ENCODE measurements at regions not wholly inside any gene's neighbourhood (a gene's known extent, or its start where the extent isn't known, plus 50 kb on each side); places are given as distances from the start of the nearest gene placed in this dataset.
A peak's percentile ranks its signal among the peaks of the same experiment; 100 is the strongest.
"Not testable (repeated sequence)": the region's sequence is repeated elsewhere in the genome, so short reads cannot be mapped to it uniquely, and the experiment has no call there.

DNA sequence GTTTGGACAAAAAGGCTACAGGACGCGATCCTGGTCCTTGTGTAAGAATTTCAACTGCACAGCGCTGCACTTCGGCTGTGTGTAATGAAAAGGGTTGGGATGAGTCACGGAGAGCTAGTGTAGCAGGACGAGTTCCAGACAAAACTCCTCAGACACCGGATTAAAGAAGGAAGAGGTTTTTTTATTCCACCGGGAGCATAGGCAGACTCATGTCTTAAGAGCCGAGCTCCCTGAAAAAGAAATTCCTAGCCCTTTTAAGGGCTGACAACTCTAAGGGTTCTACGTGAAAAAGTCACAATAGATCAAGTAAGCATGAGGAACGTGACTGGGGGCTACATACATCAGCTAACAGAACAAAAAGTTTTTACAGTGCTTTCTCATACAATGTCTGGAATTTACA lies 54.8 kb upstream of the FAM90A1 start:
- not testable (repeated sequence) for DNase-seq (ENCODE audit: low read depth)

DNA sequence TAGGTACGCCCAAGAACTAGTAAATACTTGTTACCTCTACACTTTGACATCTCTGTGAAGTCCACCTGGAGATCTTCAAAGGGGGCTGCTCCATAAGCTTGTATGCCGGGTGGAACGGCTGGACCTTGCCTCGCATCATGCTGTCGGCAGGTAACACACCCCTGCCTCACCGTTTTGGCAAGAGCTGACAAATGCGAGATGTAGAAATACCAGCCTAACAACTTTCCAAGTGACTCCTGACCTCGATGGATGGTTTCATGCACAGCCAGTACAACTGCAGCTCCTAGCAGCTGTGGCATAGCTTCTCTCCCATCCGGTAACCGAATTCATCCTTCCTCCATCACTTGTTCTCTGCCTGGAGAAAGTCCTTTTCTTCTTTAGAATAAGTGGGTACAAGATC lies 58.3 kb upstream of the FAM90A1 start:
- not testable (repeated sequence) for DNase-seq (ENCODE audit: low read depth)

DNA sequence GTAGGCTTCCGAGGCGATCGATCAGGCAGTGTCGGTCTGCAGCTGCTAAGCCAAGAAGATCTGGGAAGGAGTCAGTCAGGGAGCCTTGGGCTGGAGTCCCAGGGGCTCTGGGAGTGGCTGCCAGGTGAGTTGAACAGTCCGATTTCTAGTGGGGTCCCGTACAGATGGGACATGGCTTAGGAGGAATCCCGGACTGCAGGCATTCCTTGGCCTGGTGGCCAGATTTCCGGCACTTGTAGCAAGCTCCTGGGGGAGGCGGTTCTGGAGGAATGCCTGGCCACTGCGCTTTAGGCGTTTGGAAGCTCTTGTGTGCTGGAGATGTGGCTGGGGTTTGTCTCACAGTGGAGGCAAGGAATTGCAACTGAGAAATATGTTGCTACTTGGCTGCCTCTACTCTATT lies 64.3 kb upstream of the FAM90A1 start:
- DNase-seq (ENCODE audit: low read depth): not testable (repeated sequence)

DNA sequence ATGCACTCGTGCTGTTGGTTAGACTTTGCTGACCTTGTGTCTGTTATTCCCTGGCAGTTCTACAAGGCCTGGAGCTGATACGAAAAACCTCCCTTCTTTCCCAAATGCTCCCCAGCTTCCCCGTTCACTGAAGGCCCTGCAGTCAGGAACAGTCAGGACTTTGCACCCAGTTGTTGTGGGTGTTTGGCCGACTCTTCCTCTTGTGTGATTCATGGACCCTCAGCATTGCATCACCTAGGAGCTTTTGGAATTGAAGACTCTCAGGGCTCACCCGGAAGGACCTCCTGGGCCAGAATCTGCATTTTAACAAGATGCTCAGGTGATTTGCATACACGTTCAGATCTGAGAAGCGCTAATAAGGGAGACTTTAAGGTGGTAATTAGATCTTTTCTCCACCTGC lies 67.2 kb upstream of the FAM90A1 start:
- not testable (repeated sequence) for DNase-seq (ENCODE audit: low read depth)

DNA sequence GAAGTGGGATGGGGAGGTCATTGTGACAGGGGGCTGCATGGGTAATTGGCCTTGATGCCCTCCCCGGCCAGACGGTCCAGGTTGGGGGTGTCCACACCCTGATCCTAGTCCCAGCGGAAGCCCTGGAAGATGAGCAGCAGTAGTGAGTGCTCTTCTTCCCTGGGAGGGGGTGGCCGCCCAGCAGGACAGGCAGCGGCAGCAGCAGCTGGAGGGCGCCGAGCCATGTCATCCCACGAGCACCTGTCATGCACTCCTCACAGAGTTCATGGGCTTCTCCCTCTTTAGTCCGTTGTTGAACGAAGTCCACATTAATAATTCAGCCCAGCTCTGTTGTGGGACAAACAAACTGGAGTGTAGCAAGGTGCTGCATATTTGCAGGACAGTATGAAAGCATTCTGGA lies 81.2 kb upstream of the FAM90A1 start:
- not testable (repeated sequence) for DNase-seq (ENCODE audit: low read depth)

DNA sequence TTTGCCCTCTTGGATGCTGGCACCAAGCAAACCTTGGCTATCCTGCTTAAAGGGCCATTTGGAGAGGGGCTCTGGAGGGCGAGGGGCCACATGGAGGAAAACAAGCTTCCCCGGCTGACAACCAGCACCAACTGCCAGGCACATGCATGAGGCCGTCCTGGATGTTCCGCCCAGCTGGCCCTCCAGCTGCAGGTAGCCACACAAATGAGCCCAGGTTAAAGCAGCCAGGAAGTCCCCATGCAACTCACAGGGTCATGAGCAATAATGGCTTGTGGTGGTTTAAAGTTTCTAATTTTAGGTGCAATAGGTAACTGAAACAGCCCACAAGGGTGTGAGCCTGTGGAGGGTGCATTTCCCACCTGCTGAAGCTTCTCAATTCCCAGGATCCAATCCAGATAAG lies 88.6 kb upstream of the FAM90A1 start:
- DNase-seq (ENCODE audit: low read depth): not testable (repeated sequence)

DNA sequence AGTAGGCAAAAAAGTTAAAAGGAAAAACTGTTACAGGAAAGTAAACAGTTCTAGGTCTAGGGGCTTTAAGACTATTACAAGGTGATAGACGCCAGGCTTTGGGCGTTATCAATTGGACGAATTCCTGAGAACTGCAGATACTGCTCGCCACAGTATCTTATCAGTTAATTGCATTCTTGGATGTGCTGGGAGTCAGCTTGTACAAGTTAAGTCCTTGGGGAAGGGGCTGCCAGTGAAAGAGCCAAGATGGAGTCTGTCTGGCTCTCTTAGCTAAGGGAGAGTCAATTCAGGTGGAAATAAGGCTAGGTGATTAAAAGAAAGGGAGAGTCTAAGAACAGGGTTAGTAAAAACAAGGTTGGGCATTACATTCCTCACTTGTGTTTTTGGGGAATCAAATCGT lies 90.3 kb upstream of the FAM90A1 start:
- DNase-seq (ENCODE audit: low read depth): not testable (repeated sequence)

DNA sequence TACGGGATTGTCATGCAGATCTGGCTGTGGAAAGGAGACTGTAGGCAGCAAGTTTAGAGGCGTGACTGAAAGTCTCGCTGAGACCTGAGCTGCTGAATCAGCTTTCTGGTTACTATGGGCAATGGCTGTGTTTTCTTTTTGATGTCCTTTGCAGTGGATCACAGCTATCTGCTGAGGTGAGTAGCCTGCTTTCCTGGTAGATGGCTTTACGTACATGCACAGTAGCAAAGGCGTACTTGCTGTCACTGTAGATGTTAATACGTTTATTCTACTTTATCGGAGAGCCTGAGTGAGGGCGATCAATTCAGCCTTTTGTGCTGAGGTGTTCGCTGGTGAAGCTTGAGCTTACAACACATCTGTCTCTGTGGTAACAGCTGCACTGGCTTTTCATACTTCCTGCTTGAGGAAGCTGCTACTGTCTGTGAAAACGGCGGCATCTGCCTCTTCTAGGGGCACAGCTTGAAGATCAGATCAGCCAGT lies 92.9 kb upstream of the FAM90A1 start:
- peak; percentile 14 for DNase-seq (ENCODE audit: low read depth)

DNA sequence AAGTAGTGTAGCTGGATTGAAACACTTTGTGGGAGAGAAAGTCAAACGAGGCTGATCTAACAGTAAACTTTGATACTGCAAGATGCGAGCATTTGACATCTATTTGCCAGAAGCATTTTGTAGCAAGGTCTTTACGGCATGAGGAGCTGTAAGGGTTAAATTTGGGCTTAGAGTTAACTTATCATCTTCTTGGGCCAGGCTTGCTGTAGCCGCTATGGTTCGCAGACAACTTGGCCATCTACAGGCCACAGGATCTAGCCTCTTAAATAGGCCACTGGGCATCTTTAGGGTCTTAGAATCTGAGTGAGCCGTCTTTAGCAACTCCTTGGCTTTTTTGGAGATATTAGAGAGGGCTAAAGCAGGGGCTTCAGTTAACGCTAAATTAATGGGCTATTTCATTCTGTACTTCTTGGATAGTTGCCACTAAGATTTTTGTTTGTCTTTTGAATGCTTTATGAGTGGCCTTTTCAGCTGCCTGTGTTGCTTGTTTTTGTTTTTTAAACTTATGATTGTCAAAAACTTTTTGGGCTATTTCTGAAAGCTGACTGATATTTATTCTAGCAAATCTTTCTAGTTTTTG lies 93.5 kb upstream of the FAM90A1 start:
- not testable (repeated sequence) for DNase-seq (ENCODE audit: low read depth)

DNA sequence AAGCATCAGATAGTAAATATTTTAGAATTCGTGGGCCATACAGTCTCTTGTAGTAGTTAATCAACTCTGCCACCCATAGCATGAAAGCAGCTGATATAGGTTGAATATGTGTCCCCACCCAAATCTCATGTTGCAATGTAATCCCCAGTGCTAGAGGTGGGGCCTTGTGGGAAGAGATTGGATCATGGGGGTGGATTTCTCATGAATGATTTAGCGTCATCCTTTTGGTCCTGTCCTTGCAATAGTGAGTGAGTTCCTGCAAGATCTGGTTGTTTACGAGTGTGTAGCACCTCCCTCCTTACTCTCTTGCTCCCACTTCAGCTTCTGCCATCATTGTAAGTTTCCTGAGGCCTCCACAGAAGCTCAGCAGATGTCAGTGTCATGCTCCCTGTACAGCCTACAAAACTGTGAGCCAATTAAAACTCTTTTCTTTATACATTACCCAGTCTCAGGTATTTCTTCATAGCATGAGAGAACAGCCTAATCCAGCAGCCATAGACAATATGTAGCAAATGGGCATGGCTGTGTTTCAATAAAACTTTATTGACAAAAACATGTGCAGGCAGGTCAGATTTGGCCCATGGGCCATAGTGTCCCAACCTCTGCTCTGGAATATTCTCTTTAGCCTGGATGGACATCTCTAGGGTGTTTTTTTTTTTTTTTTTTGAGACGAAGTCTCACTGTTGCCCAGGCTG lies 97.9 kb upstream of the FAM90A1 start:
- DNase-seq (ENCODE audit: low read depth): not testable (repeated sequence)

DNA sequence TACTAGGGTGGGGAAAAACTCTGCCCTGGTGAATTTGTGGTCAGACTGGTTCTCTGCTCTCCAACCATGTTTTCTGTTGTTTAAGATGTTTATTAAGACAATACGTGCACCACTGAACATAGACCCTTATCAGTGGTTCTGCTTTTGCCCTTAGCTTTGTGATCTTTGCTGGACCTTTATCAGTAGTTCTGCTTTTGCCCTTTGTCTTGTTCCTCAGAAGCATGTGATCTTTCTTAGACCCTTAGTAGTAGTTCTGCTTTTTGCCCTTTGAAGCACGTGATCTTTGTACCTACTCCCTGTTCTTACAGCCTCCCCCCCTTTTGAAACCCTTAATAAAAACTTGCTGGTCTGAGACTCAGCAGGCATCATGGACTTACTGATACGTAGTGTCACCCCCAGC lies 101.4 kb upstream of the FAM90A1 start:
- DNase-seq (ENCODE audit: low read depth): not testable (repeated sequence)

DNA sequence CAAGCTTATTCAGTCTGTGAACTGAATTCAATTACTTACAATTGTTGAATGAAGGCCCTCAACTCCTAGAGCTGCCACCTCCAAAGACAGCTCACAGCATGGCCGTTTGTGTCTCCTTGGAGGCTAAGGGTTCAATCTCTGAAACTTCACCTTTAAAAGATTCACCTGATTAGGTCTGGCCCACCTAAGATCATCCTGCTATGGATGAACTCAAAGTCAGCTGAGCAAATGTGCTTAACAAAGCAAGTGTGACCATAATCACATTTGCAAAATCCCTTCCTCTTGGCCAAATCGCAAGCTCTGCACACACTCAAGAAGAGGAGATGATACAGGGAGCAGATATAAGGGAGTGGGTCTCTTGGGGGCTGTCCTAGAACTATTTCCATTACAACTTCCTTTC lies 105.0 kb upstream of the FAM90A1 start:
- DNase-seq (ENCODE audit: low read depth): not testable (repeated sequence)

DNA sequence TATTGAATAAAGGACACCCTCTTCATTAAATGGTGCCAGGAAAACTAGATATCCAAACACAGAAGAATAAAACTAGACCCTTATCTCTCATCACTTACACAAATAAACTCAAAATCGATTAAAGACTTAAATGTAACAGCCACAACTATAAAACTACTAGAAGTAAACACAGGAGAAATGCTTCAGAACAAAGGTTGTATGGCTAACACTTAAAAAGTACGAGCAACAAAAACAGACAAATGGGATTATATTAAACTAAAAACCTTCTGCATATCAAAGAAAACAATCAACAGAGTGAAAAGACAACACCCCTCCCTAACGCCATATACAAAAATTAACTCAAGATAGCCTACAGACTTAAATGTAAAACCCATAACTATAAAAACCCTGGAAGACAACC lies 104.7 kb upstream of the CLEC6A start:
- not testable (repeated sequence) for DNase-seq (ENCODE audit: low read depth)

DNA sequence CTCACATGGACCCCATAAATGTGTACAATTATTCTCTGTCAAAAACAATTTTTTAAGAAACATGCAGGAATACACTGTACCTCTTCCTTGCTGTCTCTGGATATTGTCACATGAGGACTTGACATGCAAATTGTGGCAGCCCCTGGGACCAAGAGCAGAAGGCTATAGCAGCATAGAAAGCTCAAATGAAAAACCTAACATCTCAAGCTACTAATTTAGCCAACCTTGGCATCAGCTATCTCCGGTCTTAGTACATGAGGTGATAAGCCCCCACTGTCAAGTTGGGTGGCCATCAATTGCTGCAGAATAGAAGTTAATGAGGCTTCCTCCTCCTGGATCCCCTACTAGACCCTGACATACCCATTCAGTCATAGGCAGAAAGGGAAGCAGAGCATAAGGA lies 101.0 kb upstream of the CLEC6A start:
- not testable (repeated sequence) for DNase-seq (ENCODE audit: low read depth)

DNA sequence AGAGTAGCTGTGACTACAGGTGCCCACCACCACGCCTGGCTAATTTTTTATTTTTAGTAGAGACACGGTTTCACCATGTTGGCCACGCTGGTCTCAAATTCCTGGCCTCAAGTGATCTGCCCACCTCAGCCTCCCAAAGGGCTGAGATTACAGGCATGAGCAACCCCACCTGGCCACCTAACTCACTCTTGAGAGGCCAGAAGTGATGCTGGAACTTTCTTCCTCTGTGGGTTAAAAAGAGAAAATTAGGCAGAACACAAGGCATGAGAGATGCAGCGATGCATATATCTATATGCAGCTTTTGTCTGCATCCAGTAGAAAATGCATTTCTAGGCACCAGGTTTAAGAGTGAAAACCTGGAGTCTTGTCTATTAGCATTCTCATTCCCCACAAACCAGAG lies 100.2 kb upstream of the CLEC6A start:
- DNase-seq (ENCODE audit: low read depth): not testable (repeated sequence)

DNA sequence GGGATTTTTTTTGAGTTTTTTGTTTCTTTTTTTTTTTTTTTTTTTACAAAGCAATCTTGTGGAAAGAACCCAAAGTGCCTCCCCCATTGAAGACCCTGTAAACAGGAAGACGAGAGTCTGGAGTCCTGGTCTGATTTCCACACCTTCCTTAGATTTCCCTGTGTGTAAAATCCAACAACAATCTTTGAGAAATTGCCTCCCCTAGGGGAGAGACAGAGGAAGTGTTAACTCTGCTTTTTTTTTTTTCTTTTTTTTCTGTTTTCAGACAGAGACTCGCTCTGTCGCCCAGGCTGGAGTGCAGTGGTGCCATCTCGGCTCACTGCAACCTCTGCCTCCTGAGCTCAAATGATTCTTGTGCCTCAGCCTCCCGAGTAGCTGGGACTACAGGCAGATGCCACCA lies 82.0 kb upstream of the CLEC6A start:
- DNase-seq (ENCODE audit: low read depth): not testable (repeated sequence)

DNA sequence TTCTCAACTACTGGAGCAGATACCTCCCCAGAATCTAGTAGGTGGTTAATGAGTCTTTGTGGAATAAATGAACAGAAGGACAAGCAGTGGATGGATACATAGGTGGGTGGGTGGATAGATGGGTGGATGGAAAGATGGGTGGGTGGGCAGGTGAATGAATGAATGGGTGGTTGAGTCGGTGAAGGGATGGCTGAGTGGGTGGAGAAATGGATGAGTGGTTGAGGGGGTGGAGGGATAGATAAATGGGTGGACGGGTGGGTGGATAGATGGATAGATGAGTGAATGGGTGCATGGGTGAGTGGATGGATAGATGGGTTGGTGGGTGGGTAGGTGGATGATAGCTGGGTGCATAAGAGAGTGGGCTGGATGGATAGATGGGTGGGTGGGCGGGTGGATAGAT lies 80.6 kb upstream of the CLEC6A start:
- not testable (repeated sequence) for DNase-seq (ENCODE audit: low read depth)

DNA sequence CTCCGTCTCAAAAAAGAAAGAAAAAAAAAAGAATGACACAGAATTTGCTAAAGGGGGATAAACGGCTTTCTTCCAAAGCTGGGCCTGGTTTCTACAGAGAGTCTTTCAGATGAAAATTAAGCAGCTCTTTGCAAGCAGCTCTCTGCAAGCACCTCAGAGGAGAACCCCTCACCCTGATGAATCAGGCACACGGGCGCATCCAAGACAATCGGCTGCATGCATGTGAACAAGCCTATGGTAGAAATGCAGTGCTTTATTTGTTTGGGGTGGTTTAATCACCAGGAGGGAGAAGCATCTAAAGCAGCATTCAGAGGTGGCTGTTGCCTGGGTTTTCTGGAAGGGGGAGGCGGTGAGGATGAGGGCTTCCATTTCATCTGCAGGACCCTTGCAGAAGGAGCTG lies 78.0 kb upstream of the CLEC6A start:
- DNase-seq (ENCODE audit: low read depth): not testable (repeated sequence)

DNA sequence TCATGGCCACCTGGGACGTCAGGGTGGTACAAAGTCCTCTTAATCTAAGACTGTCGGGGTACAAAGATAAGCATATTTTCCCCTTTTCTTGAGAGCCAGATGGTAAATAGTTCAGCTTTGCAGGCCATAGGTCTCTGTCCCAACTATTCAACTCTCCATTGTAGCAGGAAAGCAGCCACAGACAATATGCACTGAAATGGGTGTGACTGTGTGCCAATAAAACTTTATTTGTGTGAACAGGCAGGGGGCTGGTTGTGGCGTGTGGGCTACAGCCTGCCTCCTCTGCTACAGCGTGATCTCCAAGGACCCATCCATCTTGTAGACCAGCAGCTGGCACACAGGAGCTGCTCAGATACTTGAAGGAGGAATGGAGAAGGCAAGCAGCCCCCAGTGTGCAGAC lies 73.2 kb upstream of the CLEC6A start:
- not testable (repeated sequence) for DNase-seq (ENCODE audit: low read depth)

DNA sequence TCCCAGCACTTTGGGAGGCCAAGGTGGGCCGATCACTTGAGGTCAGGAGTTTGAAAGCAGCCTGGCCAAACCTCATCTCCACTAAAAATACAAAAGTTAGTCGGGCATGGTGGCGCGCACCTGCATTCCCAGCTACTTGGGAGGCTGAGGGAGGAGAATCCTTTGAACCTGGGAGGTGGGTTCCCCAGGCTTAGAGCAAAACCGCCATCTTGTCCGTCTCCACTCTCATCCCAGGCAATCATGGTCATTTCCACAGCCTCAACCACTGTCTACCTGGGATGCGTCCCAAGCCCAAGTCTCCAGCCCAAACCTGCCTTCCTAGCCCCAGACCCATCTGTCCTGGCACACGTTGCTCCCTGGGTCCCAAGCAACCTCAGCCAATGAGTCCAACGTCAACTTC lies 71.1 kb upstream of the CLEC6A start:
- not testable (repeated sequence) for DNase-seq (ENCODE audit: low read depth)

DNA sequence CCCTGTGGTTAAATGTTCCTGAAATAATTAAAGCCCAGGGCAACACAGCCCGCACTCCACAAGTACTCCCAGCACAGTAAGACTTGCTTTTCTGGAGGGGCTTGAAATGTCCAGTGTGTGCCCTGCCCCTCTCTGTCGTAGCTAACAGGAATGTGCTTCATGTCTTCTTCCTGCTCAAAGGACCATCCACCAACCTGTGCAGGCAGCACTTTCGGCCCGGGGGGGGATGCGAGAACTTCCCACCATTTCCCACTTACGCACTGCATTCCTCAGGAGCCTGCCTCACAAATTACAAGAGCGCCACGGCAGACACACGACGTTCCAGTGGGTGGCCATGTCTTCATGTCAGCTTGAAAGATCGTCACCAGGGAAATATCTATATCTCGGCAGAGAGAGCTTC lies 70.3 kb upstream of the CLEC6A start:
- DNase-seq (ENCODE audit: low read depth): not testable (repeated sequence)

DNA sequence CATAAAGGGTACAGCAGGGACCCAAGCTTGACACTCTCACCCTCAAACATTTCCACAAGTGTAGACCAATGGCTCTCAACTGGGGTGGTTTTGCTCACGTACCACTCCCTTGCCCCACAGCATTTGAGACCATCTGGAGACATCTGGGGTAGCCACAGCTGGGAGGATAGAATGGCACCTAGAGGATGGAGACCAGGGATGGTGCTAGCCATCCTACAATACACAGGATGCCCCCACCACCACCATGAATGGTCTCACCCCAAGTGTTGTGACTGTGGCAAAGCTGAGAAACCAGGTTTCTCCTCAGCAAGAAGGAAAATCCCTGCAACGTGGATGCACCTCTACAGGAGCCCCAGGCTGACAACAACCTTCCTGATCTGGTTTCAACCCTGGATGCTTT lies 69.1 kb upstream of the CLEC6A start:
- DNase-seq (ENCODE audit: low read depth): not testable (repeated sequence)

DNA sequence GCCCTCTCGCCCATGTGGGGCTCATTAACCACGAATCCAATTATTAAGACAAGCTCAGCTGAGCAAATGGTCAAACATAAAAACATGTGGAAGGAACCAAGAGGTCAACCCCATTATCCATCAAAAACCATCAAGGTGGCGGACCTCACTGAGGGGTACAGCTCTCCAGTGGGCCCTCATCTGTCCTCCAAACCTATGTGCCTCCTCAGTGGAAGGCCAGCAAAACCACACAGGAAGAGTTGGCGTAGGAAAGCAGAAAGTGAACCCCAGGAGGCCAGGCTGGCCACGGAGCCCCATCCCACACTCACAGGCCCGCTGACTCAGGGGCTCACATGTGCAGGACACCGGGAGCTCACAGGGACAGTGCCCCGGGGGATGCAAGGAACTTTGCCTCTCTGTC lies 66.5 kb upstream of the CLEC6A start:
- DNase-seq (ENCODE audit: low read depth): not testable (repeated sequence)
